GM12872 (cell line): ENCODE measurements at regions not wholly inside any gene's neighbourhood (a gene's known extent, or its start where the extent isn't known, plus 50 kb on each side); places are given as distances from the start of the nearest gene placed in this dataset.

Experiments
- TF ChIP-seq, protein P1 (sequence below): IDR thresholded peaks from 3 replicates; pipeline ENCODE4 v1.5.1; 2011; ENCODE audit warnings: low read depth, mild to moderate bottlenecking, low read length, moderate library complexity; ENCODE audit not compliant: insufficient read depth

DNA sequence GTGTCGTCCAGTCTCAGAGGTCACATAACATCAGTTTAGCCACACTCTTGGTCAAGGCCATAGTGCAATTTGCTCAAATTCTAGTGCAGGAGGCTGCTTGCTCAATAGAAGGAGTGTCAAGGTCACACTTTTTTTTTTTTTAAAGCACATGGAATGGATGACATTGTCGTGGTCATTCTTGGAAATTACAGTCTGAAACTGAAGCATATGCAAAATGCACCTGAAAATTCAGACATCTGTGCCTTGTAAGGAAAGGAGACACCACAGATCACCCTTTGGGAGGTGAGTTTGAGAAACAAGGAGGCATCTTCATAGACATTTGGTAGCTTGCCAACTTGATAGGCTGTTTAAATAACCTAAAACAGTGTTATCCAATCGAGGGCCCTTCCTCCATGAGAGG lies 98.3 kb upstream of the ANKRD10 start:
- TF ChIP-seq, protein P1, sequence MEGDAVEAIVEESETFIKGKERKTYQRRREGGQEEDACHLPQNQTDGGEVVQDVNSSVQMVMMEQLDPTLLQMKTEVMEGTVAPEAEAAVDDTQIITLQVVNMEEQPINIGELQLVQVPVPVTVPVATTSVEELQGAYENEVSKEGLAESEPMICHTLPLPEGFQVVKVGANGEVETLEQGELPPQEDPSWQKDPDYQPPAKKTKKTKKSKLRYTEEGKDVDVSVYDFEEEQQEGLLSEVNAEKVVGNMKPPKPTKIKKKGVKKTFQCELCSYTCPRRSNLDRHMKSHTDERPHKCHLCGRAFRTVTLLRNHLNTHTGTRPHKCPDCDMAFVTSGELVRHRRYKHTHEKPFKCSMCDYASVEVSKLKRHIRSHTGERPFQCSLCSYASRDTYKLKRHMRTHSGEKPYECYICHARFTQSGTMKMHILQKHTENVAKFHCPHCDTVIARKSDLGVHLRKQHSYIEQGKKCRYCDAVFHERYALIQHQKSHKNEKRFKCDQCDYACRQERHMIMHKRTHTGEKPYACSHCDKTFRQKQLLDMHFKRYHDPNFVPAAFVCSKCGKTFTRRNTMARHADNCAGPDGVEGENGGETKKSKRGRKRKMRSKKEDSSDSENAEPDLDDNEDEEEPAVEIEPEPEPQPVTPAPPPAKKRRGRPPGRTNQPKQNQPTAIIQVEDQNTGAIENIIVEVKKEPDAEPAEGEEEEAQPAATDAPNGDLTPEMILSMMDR, result no peak

DNA sequence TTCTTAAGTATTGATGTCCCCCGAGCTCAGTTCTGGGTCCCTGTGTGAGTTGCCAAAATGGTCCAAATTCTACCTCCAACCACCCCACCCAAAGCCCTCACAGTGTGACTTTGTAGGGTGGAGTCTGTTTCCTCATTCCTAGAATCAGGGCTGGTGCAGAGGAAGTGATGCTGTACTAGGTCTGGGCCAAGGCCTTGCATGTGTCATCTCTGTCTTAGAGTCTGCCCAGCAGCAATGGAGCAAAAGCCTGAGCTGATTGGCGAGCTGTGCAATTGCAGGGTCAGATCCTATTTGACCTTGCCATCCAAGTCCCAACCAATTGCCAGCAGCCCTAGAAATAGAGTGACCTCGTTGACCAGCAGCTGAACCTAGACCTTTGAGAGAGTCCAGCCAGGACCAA lies 97.0 kb upstream of the ANKRD10 start:
- TF ChIP-seq, protein P1, result no peak

DNA sequence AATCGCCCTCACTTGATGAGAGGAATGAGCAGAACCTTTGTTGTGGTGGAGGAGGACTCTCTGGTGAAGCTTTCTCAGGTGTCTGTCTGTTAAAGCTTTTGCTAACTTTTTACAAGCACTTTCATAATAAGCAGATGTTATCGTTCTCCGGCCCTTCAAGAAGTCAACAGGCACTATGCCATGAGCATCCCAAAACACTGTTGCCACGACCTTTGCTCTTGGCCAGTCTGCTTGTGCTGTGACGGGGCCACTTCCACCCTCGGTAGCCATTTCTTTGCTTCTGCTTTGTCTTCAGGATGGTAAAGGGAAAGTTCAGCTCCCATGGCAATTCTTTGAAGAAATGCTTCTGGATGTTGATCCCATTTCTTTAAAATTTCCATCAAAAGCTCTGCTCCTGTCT lies 93.5 kb upstream of the ANKRD10 start:
- TF ChIP-seq, protein P1, result no peak

DNA sequence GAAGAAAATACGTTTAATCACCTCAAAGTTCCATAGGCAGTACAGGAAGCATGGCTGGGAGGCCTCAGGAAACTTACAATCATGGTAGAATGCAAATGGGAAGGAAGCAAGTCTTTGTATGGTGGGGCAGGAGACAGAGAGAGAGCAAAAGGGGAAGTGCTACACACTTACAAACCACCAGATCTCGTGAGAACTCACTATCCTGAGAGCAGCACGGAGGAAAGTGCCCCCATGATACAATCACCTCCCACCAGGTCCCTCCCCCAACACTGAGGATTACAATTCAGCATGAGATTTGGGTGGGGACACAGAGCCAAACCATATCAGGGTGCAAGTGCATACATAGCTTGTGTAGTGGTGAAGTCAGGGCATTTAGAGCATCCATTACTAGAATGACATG lies 92.3 kb upstream of the ANKRD10 start:
- TF ChIP-seq, protein P1, result no peak

DNA sequence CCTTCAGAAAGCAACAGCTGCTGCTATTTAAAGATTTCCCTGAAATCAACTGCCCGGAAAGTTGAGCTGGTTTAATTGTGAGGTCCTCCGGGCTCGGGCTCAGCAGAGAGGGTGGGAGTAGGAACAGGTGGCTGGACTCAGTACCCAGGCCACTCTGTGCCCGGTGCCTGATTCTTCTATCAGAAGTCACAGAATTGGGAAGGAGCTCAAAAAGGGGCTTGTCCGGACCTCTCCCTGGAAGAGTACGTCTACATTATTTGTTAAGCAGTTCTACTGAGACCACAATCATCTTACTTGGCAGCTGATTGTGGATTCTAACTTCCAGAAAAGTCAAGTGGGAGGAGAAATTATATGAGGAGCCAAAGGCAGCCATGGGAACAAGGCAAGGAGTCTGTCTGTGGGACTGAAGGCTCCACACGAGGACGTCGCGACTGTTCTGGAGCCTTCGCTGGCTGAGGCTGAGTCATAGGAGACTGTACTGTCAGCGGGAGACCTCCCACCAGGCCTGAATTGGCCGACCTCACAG lies 91.7 kb upstream of the ANKRD10 start:
- TF ChIP-seq, protein P1, result no peak

DNA sequence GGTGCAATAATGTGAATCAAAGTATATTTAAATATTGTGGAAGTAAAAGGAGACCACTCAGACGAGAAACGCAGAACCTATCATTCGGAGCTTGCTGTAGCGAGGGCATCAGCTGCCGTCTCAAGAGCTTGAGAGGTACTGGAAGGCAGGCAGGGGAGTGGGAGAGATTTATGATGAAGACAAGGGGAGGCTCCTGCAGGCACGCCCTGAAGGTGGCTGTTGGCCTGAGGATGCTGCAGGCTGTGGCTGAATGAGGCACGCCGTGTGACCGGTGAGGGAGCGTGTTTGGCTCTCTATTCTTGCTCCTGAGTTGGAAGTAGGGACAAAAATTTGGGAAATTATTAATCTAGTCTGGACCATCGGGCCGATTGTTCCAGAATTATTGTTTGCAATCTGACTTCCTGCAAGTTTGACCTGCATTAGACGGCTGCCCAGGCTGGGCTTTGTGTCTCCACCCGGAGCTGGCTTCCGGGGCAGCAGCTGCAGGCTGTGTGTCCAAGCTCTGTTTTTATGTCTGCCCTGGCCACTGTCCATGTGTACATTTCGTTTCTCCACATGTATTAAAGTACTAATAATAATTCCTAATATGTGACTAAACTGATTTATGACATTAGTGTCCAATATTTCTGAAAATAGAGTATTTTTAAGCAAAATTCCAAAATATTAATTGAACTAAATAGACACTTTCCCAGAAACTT lies 91.1 kb upstream of the ANKRD10 start:
- TF ChIP-seq, protein P1, result no peak

DNA sequence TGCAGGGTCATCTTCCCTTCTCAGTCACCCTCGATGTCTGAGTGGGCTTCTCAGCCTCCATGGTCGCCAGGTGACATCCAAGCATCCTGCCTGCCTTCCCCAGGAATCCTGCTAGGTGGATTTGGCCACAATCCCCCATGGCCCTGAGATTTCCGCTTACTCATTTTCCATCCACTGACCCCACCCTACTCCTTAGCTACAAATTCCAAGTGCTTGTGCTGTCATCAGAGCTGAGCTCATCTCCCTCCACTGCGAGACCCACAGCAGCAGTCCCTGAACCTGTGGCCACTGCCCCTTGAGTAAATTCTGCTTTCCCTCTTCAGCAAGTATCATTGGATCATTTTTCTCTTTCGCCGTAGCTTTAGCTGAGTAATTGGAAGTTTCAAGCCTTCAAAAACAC lies 90.5 kb upstream of the ANKRD10 start:
- TF ChIP-seq, protein P1, result no peak
